ENCODE measurements at regions not wholly inside any gene's neighbourhood (a gene's known extent, or its start where the extent isn't known, plus 50 kb on each side); places are given as distances from the start of the nearest gene placed in this dataset.

DNA sequence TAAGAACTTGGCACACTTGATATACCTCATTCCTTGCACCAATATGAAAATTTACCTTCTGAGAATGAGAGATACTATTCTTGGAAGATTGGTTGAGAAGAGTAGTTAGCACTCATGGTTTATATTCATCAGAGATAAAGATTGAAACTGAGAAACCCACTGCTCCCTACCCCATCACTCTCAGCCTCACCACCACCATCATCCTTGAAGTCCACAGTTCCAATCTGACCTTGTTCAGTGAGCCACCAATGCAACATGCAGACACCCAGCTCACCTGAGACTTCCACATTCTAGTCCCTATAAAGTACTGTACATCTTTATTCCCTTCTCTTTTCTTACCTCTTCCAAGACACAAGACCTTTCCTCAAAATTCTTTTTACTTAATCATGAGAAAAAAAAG is 869.0 kb downstream of the TRIB2 start:
- no peaks in the 10 kb centered on the region for H3K27me3 ChIP-seq
- H3K27ac ChIP-seq: no peak overlapping the region
- TF ChIP-seq POLR2A (IDR thresholded peaks at IDR 0.05): no peak
- TF ChIP-seq, protein P1, sequence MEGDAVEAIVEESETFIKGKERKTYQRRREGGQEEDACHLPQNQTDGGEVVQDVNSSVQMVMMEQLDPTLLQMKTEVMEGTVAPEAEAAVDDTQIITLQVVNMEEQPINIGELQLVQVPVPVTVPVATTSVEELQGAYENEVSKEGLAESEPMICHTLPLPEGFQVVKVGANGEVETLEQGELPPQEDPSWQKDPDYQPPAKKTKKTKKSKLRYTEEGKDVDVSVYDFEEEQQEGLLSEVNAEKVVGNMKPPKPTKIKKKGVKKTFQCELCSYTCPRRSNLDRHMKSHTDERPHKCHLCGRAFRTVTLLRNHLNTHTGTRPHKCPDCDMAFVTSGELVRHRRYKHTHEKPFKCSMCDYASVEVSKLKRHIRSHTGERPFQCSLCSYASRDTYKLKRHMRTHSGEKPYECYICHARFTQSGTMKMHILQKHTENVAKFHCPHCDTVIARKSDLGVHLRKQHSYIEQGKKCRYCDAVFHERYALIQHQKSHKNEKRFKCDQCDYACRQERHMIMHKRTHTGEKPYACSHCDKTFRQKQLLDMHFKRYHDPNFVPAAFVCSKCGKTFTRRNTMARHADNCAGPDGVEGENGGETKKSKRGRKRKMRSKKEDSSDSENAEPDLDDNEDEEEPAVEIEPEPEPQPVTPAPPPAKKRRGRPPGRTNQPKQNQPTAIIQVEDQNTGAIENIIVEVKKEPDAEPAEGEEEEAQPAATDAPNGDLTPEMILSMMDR (IDR thresholded peaks at IDR 0.05): no peak
- H3K4me3 ChIP-seq: no peak overlapping the region
- no peaks in the 10 kb centered on the region for H3K4me1 ChIP-seq
- H3K9me3 ChIP-seq: no peaks in the 10 kb centered on the region
- DNase-seq: no peak
- intact Hi-C loops (cut with DNase I; ENCODE audit: low total_unique reads): no loop called here
- H3K36me3 ChIP-seq (ENCODE audit: low read depth, missing control alignments): no peaks in the 10 kb centered on the region

DNA sequence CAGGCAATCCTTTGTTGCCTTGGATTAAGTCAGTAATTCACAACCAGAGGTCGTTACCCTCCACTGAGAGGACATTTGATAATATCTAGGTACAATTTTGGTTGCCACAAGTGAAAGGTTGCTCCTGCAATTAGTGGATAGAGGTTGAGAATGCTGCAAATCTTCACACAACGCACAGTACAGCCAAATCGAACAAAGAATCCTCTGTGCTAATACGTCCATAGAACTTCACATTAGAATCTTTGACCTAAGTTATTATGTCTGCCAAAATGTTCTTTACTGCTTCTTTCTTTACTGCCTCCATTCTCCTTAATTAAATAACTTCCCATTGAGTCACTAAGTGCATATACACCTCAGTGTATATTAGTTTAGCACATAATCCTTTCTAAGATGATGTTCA is 879.5 kb downstream of the TRIB2 start:
- 77 to 86% methylated on average over 4 of the region's 4 CpGs for WGBS, 2 donors
- no peaks in the 10 kb centered on the region for H3K27me3 ChIP-seq
- no peak overlapping the region for H3K27ac ChIP-seq
- no peak for DNase-seq
- intact Hi-C loops (cut with DNase I; ENCODE audit: low total_unique reads): no loop called here
- no peaks in the 10 kb centered on the region for H3K4me1 ChIP-seq
- TF ChIP-seq POLR2A (IDR thresholded peaks at IDR 0.05): no peak
- TF ChIP-seq, protein P1 (IDR thresholded peaks at IDR 0.05): no peak
- H3K4me3 ChIP-seq: no peak overlapping the region
- no peaks in the 10 kb centered on the region for H3K36me3 ChIP-seq (ENCODE audit: low read depth, missing control alignments)
- H3K9me3 ChIP-seq: no peaks in the 10 kb centered on the region

DNA sequence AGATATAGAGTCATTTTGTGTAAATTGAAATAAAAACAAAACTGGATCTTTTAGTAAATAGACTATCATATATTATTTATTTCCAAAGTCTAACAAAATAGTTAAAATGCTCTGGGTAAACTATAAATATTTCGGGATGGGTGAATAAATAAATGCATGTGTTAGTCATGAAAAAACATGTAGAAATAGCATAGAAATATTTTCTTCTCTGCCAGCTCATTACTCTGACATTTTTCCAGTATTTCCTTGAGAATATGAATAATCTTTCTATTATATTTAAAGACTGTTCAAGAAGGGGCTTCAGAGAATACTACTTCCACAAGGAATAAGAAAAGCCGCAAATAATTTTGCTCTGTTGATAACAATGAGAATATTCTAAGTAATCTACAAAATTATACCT is 880.4 kb downstream of the TRIB2 start:
- Histone ChIP-seq H3K4me3 (no peak overlapping the region), H3K36me3 (ENCODE audit: low read depth, missing control alignments) (no peaks in the 10 kb centered on the region), H3K9me3 (no peaks in the 10 kb centered on the region), H3K27me3 (no peaks in the 10 kb centered on the region), H3K27ac (no peak overlapping the region), H3K4me1 (no peaks in the 10 kb centered on the region)
- 89 to 91% methylated on average over 2 of the region's 2 CpGs for WGBS, 2 donors
- intact Hi-C loops (cut with DNase I; ENCODE audit: low total_unique reads): no loop called here
- TF ChIP-seq POLR2A (IDR thresholded peaks at IDR 0.05): no peak
- no peak for DNase-seq

DNA sequence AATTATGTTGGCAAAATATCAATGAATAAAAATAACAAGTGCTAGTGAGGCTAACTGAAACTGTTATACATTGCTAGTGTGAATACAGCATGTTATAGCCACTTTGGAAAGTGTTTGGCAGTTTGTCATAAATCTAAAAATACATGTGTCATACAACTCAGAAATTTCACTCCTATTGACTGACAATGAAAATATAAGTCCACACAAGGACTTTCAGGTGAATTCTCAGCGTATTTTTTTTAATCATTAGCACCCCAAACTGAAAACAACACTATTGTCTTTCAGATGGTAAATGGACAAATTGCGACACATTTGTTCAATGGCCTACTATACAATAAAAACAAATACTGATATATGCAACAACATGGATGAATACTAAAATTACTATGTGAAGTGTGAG is 884.8 kb downstream of the TRIB2 start:
- intact Hi-C loops (cut with DNase I; ENCODE audit: low total_unique reads): no loop called here
- Histone ChIP-seq H3K4me3 (no peak overlapping the region), H3K27ac (no peak overlapping the region), H3K27me3 (no peaks in the 10 kb centered on the region), H3K36me3 (ENCODE audit: low read depth, missing control alignments) (no peaks in the 10 kb centered on the region), H3K9me3 (no peaks in the 10 kb centered on the region), H3K4me1 (no peaks in the 10 kb centered on the region)
- TF ChIP-seq, protein P1 (IDR thresholded peaks at IDR 0.05): no peak
- TF ChIP-seq POLR2A (IDR thresholded peaks at IDR 0.05): no peak
- DNase-seq: no peak
- WGBS, 2 donors: 93 to 96% methylated on average over 2 of the region's 2 CpGs

DNA sequence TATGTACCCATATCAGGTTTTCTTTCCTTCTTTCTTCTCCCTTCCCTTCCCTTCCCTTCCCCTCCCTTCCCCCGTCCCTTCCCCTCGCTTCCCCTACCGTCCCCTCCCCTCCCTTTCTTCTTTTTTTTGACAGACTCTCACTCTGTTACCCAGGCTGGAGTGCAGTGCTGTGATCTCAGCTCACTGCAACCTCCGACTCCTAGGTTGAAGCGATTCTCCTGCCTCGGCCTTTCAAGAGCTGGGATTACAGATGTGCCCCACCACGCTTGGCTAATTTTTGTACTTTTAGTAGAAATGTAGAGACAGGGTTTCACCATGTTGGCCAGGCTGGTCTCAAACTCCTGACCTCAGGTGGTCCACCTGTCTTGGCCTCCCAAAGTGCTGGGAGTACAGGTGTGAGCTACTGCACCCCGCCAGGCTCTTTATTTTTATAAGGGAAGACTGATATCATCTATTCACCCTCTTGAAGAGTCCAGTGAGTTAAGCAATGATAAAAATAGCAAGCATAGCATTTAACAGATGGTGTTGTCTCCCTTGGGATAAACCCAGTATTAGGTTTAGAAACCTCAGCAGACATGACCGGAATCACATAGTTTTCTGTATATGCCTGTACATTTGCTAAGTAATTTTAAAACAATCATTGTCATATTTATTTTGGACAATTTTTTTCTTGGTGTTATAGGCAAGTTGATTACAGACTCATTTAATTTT is 888.4 kb downstream of the TRIB2 start:
- H3K27me3 ChIP-seq: no peaks in the 10 kb centered on the region
- no peaks in the 10 kb centered on the region for H3K36me3 ChIP-seq (ENCODE audit: low read depth, missing control alignments)
- no peak for DNase-seq
- intact Hi-C loops (cut with DNase I; ENCODE audit: low total_unique reads): no loop called here
- H3K27ac ChIP-seq: no peak overlapping the region
- TF ChIP-seq POLR2A (IDR thresholded peaks at IDR 0.05): no peak
- TF ChIP-seq, protein P1 (IDR thresholded peaks at IDR 0.05): no peak
- no peaks in the 10 kb centered on the region for H3K9me3 ChIP-seq
- no peaks in the 10 kb centered on the region for H3K4me1 ChIP-seq
- no peak overlapping the region for H3K4me3 ChIP-seq
- 86 to 88% methylated on average over 9 of the region's 9 CpGs for WGBS, 2 donors

All from testis (tissue), 2 donors.